B cell (primary cell): ENCODE measurements at regions not wholly inside any gene's neighbourhood (a gene's known extent, or its start where the extent isn't known, plus 50 kb on each side); places are given as distances from the start of the nearest gene placed in this dataset.

ENCODE experiments used
- ATAC-seq: fragments of 200-7000 bp; cut with Tn5 transposase; one replicate; pipeline ENCODE4 v1.10.0; 2021; ENCODE audit warnings: low read depth, mild to moderate bottlenecking, moderate number of reproducible peaks, moderate library complexity
- CTCF ChIA-PET: fragments of 350-600 bp; sonication (Branson Sonifier 250); formaldehyde crosslinking; loops from one replicate; lab custom pipeline; 2021; ENCODE audit warnings: antibody characterized with exemption, inconsistent platforms; lab: Charles Lee
- POLR2A ChIA-PET: fragments of 350-600 bp; sonication (Branson Sonifier 250); formaldehyde crosslinking; loops from one replicate; lab custom pipeline; 2021; ENCODE audit warnings: antibody characterized with exemption; lab: Charles Lee
- DNase-seq: peaks from one replicate; pipeline ENCODE4 v3.0.0; 2013
- H2AFZ ChIP-seq: 2 replicates; pipeline ENCODE4 v1.6.1; 2012; ENCODE audit warnings: mild to moderate bottlenecking, low read depth, low read length; ENCODE audit not compliant: insufficient read depth, poor library complexity, severe bottlenecking
- H3K27ac ChIP-seq, 2 donors: 1 replicate in 1 of 2; 2 replicates in 1 of 2; pipeline ENCODE4 v1.5.1; 2012 to 2013; ENCODE audit warnings: low read length in 2 of 2, mild to moderate bottlenecking in 2 of 2, moderate library complexity in 1 of 2
- H3K27me3 ChIP-seq, 4 experiments: fragments of 200-600 bp in 1 of 4; sonication (generic) in 1 of 4; replicated peaks in 1 of 4; 1 replicate in 2 of 4; 2 replicates in 2 of 4; pipeline versions ENCODE4 v1.6.1 to v1.7.0; 2013 to 2016; ENCODE audit warnings: low read length in 3 of 4, mild to moderate bottlenecking in 2 of 4, mixed read lengths in 1 of 4, moderate library complexity in 1 of 4; ENCODE audit not compliant: insufficient read depth in 4 of 4, control insufficient read depth in 3 of 4; ENCODE audit errors: control extremely low read depth in 1 of 4
- H3K36me3 ChIP-seq, 2 experiments: replicated peaks in 1 of 2; 1 replicate in 1 of 2; 2 replicates in 1 of 2; pipeline versions ENCODE4 v1.6.1 to v1.7.1; 2013; ENCODE audit warnings: low read length in 1 of 2; ENCODE audit not compliant: insufficient read depth in 2 of 2, control insufficient read depth in 1 of 2; ENCODE audit errors: control extremely low read depth in 1 of 2, extremely low read depth in 1 of 2
- H3K4me1 ChIP-seq, 2 donors: fragments of 200-600 bp in 1 of 2; sonication (generic) in 1 of 2; 1 replicate in 1 of 2; 2 replicates in 1 of 2; pipeline versions ENCODE4 v1.5.1 to v1.6.1; 2013 to 2017; ENCODE audit warnings: low read length in 2 of 2; ENCODE audit not compliant: control insufficient read depth in 2 of 2, insufficient read depth in 2 of 2
- H3K4me2 ChIP-seq: replicated peaks from 2 replicates; pipeline ENCODE3; 2012; ENCODE audit warnings: mild to moderate bottlenecking, low read depth, low read length; ENCODE audit not compliant: poor library complexity, severe bottlenecking
- H3K4me3 ChIP-seq, 5 experiments: fragments of 200-600 bp in 1 of 5; sonication (generic) in 1 of 5; 1 replicate in 3 of 5; 2 replicates in 2 of 5; pipeline versions ENCODE4 v1.5.1 to v1.7.0; 2011 to 2016; ENCODE audit warnings: low read length in 4 of 5, mild to moderate bottlenecking in 4 of 5, low read depth in 2 of 5, control low read depth in 1 of 5, moderate library complexity in 1 of 5; ENCODE audit not compliant: insufficient read depth in 1 of 5; ENCODE audit errors: control extremely low read depth in 1 of 5, extremely low read depth in 1 of 5
- H3K79me2 ChIP-seq: fragments of 200-600 bp; sonication (generic); one replicate; pipeline ENCODE4 v1.6.0; 2016; ENCODE audit warnings: low read length; ENCODE audit not compliant: control insufficient read depth, insufficient read depth
- H3K9ac ChIP-seq: fragments of 200-600 bp; sonication (generic); 2 replicates; pipeline ENCODE4 v1.6.1; 2017; ENCODE audit warnings: mild to moderate bottlenecking, low read length, moderate library complexity
- H3K9me3 ChIP-seq, 3 donors: one replicate each; pipeline versions ENCODE4 v1.6.1 to v1.7.1; 2013; ENCODE audit warnings: low read length in 2 of 3; ENCODE audit not compliant: control insufficient read depth in 2 of 3, insufficient read depth in 1 of 3; ENCODE audit errors: control extremely low read depth in 1 of 3
- H4K20me1 ChIP-seq: 2 replicates; pipeline ENCODE4 v1.6.0; 2012; ENCODE audit warnings: mild to moderate bottlenecking, low read length; ENCODE audit not compliant: insufficient read depth, control insufficient read depth, poor library complexity, severe bottlenecking
- H3K27ac Mint-ChIP-seq: one replicate; pipeline ENCODE4 v1.8.0; 2021; ENCODE audit warnings: mixed read lengths
- H3K27me3 Mint-ChIP-seq: one replicate; pipeline ENCODE4 v1.8.0; 2021; ENCODE audit warnings: mixed read lengths
- H3K4me1 Mint-ChIP-seq: one replicate; pipeline ENCODE4 v1.8.0; 2021; ENCODE audit warnings: mixed read lengths
- H3K4me3 Mint-ChIP-seq: one replicate; pipeline ENCODE4 v1.8.0; 2021; ENCODE audit warnings: mixed read lengths
- H3K9me3 Mint-ChIP-seq: one replicate; pipeline ENCODE4 v1.8.0; 2022; ENCODE audit warnings: mixed read lengths; ENCODE audit not compliant: insufficient read depth
- CTCF ChIP-seq: fragments of 200-600 bp; IDR thresholded peaks from one replicate; pipeline ENCODE4 v1.8.0; 2022; ENCODE audit warnings: antibody characterized with exemption, mild to moderate bottlenecking
- EZH2 ChIP-seq: IDR thresholded peaks from 2 replicates; pipeline ENCODE4 v1.6.1; 2012; ENCODE audit warnings: borderline replicate concordance, low read depth, mild to moderate bottlenecking, moderate library complexity, low read length; ENCODE audit not compliant: insufficient read depth, poor library complexity, severe bottlenecking
- WGBS: methylation state at CpG from one replicate; pipeline ENCODE4 v1.1.5; 2013; ENCODE audit warnings: missing lambda C conversion rate; ENCODE audit not compliant: insufficient coverage; 5-methylcytosine and 5-hydroxymethylcytosine counted together
- intact Hi-C: fragments of 100-400 bp; cut with micrococcal nuclease; formaldehyde crosslinking; loops from one replicate; pipeline ENCODE4 v1.10.0; 2022

- peaks cover 3% of the 10 kb centered on the region for H3K27me3 Mint-ChIP-seq
- Histone ChIP-seq H3K79me2 (no peaks in the 10 kb centered on the region), H3K4me1 (no peaks in the 10 kb centered on the region), H3K36me3 (no peaks in the 10 kb centered on the region), H3K4me2 (no peak overlapping the region), H3K27me3 (peaks cover 0 to 4% (median 0%) of the 10 kb centered on the region in 4 experiments), H3K9me3 (no peaks in the 10 kb centered on the region), H3K4me3 (no peak overlapping the region), H2AFZ (no peak overlapping the region), H3K9ac (no peak overlapping the region), H3K27ac (no peak overlapping the region), H4K20me1 (no peaks in the 10 kb centered on the region)
- no peak for DNase-seq
- ChIA-PET CTCF (no interaction called here), POLR2A (no interaction called here)
- H3K4me1 Mint-ChIP-seq, result no peaks in the 10 kb centered on the region
- TF ChIP-seq EZH2 (no peak), CTCF (no peak)
- H3K4me3 Mint-ChIP-seq, result no peak overlapping the region
- 68% methylated on average over 2 of the region's 2 CpGs for WGBS
- intact Hi-C loops, result no loop called here
- no peak for ATAC-seq
- H3K27ac Mint-ChIP-seq, result no peak overlapping the region
- no peaks in the 10 kb centered on the region for H3K9me3 Mint-ChIP-seq
These were observed 120.6 kb downstream of the BAMBI start for GRCh38 chr10:28797904-28798371.

- intact Hi-C loops, result no loop called here
- no peak overlapping the region for H3K27ac Mint-ChIP-seq
- H3K4me3 Mint-ChIP-seq, result no peak overlapping the region
- Histone ChIP-seq H2AFZ (no peak overlapping the region), H3K27ac (no peak overlapping the region), H3K9ac (no peak overlapping the region), H3K9me3 (no peaks in the 10 kb centered on the region), H4K20me1 (no peaks in the 10 kb centered on the region), H3K27me3 (peaks cover 0 to 4% (median 0%) of the 10 kb centered on the region in 4 experiments), H3K4me3 (no peak overlapping the region), H3K4me1 (no peaks in the 10 kb centered on the region), H3K79me2 (no peaks in the 10 kb centered on the region), H3K4me2 (no peak overlapping the region), H3K36me3 (no peaks in the 10 kb centered on the region)
- peaks cover 3% of the 10 kb centered on the region for H3K27me3 Mint-ChIP-seq
- H3K9me3 Mint-ChIP-seq, result no peaks in the 10 kb centered on the region
- ChIA-PET CTCF (no interaction called here), POLR2A (no interaction called here)
- ATAC-seq (no peak), DNase-seq (no peak)
- no peaks in the 10 kb centered on the region for H3K4me1 Mint-ChIP-seq
- WGBS, result 100% methylated on average over 1 of the region's 4 CpGs
- TF ChIP-seq EZH2 (no peak), CTCF (no peak)
These were observed 121.2 kb downstream of the BAMBI start for GRCh38 chr10:28798428-28798955.
